Liver (tissue), 8 donors: ENCODE measurements at regions not wholly inside any gene's neighbourhood (a gene's known extent, or its start where the extent isn't known, plus 50 kb on each side); places are given as distances from the start of the nearest gene placed in this dataset.

Source experiments
- DNase-seq: peaks from one replicate; pipeline ENCODE4 v3.0.0-alpha.2; 2017; ENCODE audit warnings: low spot score
- H3K27ac ChIP-seq, 2 donors: one replicate each; pipeline ENCODE4 v1.7.0; 2013; ENCODE audit warnings: inconsistent platforms in 2 of 2, low read length in 2 of 2, control low read depth in 1 of 2, low read depth in 1 of 2, mild to moderate bottlenecking in 1 of 2
- H3K27me3 ChIP-seq, 4 donors: one replicate each; pipeline versions ENCODE4 v1.6.1 to v1.7.0; 2013; ENCODE audit warnings: low read length in 3 of 4, inconsistent platforms in 1 of 4, mild to moderate bottlenecking in 1 of 4, moderate library complexity in 1 of 4; ENCODE audit not compliant: control insufficient read depth in 4 of 4, insufficient read depth in 4 of 4
- H3K36me3 ChIP-seq, 4 donors: one replicate each; pipeline versions ENCODE4 v1.6.1 to v1.7.0; 2013; ENCODE audit warnings: low read length in 3 of 4, mild to moderate bottlenecking in 3 of 4, low read depth in 1 of 4, moderate library complexity in 1 of 4; ENCODE audit not compliant: control insufficient read depth in 4 of 4, insufficient read depth in 3 of 4
- H3K4me1 ChIP-seq, 4 donors: one replicate each; pipeline versions ENCODE4 v1.6.1 to v1.7.0; 2013; ENCODE audit warnings: low read length in 3 of 4, mild to moderate bottlenecking in 3 of 4, moderate library complexity in 1 of 4; ENCODE audit not compliant: control insufficient read depth in 4 of 4, insufficient read depth in 4 of 4
- H3K4me3 ChIP-seq, 3 donors: one replicate each; pipeline versions ENCODE4 v1.6.1 to v1.7.0; 2013; ENCODE audit warnings: low read length in 3 of 3, control low read depth in 1 of 3, low read depth in 1 of 3, mild to moderate bottlenecking in 1 of 3
- H3K9ac ChIP-seq, 2 donors: one replicate each; pipeline ENCODE4 v1.7.0; 2013; ENCODE audit warnings: low read length in 2 of 2, mild to moderate bottlenecking in 2 of 2, moderate library complexity in 2 of 2, control low read depth in 1 of 2, low read depth in 1 of 2
- H3K9me3 ChIP-seq, 4 donors: one replicate each; pipeline versions ENCODE4 v1.6.1 to v1.7.0; 2013; ENCODE audit warnings: low read length in 3 of 4; ENCODE audit not compliant: control insufficient read depth in 4 of 4
- EGR1 ChIP-seq, 2 donors: IDR thresholded peaks; 2 replicates each; pipeline ENCODE4 v1.6.1; 2016 to 2018; ENCODE audit warnings: antibody characterized with exemption in 2 of 2, low read depth in 2 of 2
- FOXA1 ChIP-seq: IDR thresholded peaks from 2 replicates; pipeline ENCODE4 v1.6.1; 2016; ENCODE audit warnings: antibody characterized with exemption
- FOXA2 ChIP-seq: IDR thresholded peaks from 2 replicates; pipeline ENCODE4 v1.6.1; 2016; ENCODE audit warnings: antibody characterized with exemption
- GABPA ChIP-seq, 2 donors: IDR thresholded peaks in 1 of 2; conservative IDR thresholded peaks in 1 of 2; 2 replicates each; pipeline ENCODE4 v1.6.1; 2016; ENCODE audit warnings: antibody characterized with exemption in 2 of 2, mild to moderate bottlenecking in 1 of 2, moderate library complexity in 1 of 2
- HNF4G ChIP-seq: IDR thresholded peaks from 2 replicates; pipeline ENCODE4 v1.6.1; 2016; ENCODE audit warnings: antibody characterized with exemption
- JUND ChIP-seq, 2 donors: IDR thresholded peaks; 2 replicates each; pipeline ENCODE4 v1.6.1; 2016; ENCODE audit warnings: antibody characterized with exemption in 2 of 2
- NR2F2 ChIP-seq: IDR thresholded peaks from 2 replicates; pipeline ENCODE4 v1.6.1; 2016; ENCODE audit warnings: antibody characterized with exemption
- RAD21 ChIP-seq, 2 donors: IDR thresholded peaks; 2 replicates each; pipeline ENCODE4 v1.6.1; 2016; ENCODE audit warnings: antibody characterized with exemption in 2 of 2, mild to moderate bottlenecking in 2 of 2
- RXRA ChIP-seq, 2 donors: IDR thresholded peaks; 2 replicates each; pipeline ENCODE4 v1.6.1; 2017 to 2018; ENCODE audit warnings: antibody characterized with exemption in 2 of 2, mild to moderate bottlenecking in 1 of 2
- SP1 ChIP-seq: IDR thresholded peaks from 2 replicates; pipeline ENCODE4 v1.6.1; 2018; ENCODE audit warnings: antibody characterized with exemption, mild to moderate bottlenecking
- TAF1 ChIP-seq: conservative IDR thresholded peaks from 2 replicates; pipeline ENCODE4 v1.6.1; 2016; ENCODE audit warnings: antibody characterized with exemption, mild to moderate bottlenecking
- YY1 ChIP-seq: IDR thresholded peaks from 2 replicates; pipeline ENCODE4 v1.6.1; 2016; ENCODE audit warnings: antibody characterized with exemption, mild to moderate bottlenecking
- WGBS: extraction: QIAGEN DNeasy Blood & Tissue Kit; methylation state at CpG from one replicate; pipeline ENCODE4 v1.1.7; 2013; 5-methylcytosine and 5-hydroxymethylcytosine counted together
- TF ChIP-seq, protein P1 (sequence below): IDR thresholded peaks from 2 replicates; pipeline ENCODE4 v1.6.1; 2016; ENCODE audit warnings: antibody characterized with exemption
- TF ChIP-seq, protein P2 (sequence below): fragments of 150-350 bp; IDR thresholded peaks from 2 replicates; pipeline ENCODE4 v1.5.1; 2017; ENCODE audit warnings: improper control_type of control experiment, low read depth, low read length; ENCODE audit not compliant: missing input control
- TF ChIP-seq, protein P3 (sequence below): IDR thresholded peaks from 2 replicates; pipeline ENCODE4 v1.6.1; 2016; ENCODE audit warnings: antibody characterized with exemption
- TF ChIP-seq, protein P4 (sequence below): IDR thresholded peaks from 2 replicates; pipeline ENCODE4 v1.6.1; 2016; ENCODE audit warnings: antibody characterized with exemption
- donor health status: healthy.
- donor health status: healthy.
- donor health status: healthy.
- donor health status: healthy.
- donor health status: healthy.

DNA sequence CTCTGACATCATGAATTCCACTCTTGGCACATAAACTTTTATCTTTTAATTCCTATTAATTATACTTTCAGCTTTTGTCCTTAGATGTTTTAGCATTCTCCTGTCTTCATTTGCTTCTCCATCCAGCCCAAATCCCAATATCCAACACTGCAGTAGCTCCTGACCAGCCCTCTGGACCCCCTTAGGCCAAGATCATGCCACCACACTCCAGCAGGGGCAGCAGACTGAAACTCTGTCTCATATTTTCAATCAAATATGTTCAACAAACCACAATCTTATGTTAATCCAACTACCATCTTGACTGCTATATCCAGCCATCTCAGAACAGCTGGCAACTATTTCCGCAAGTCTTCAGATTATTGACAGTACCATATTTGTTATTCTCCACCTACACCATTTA lies 315.8 kb upstream of the ROBO2 start:
- no peak for TF ChIP-seq JUND (IDR thresholded peaks at IDR 0.05)
- no peak for TF ChIP-seq SP1
- no peak for TF ChIP-seq NR2F2
- TF ChIP-seq, protein P1, sequence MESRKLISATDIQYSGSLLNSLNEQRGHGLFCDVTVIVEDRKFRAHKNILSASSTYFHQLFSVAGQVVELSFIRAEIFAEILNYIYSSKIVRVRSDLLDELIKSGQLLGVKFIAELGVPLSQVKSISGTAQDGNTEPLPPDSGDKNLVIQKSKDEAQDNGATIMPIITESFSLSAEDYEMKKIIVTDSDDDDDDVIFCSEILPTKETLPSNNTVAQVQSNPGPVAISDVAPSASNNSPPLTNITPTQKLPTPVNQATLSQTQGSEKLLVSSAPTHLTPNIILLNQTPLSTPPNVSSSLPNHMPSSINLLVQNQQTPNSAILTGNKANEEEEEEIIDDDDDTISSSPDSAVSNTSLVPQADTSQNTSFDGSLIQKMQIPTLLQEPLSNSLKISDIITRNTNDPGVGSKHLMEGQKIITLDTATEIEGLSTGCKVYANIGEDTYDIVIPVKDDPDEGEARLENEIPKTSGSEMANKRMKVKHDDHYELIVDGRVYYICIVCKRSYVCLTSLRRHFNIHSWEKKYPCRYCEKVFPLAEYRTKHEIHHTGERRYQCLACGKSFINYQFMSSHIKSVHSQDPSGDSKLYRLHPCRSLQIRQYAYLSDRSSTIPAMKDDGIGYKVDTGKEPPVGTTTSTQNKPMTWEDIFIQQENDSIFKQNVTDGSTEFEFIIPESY = no peak
- TF ChIP-seq RXRA (IDR thresholded peaks at IDR 0.05) = no peak
- TF ChIP-seq RAD21 (IDR thresholded peaks at IDR 0.05) = no peak
- no peak for TF ChIP-seq HNF4G
- no peak for TF ChIP-seq FOXA1
- TF ChIP-seq GABPA (IDR thresholded peaks at IDR 0.05 in 1 of 2, conservative IDR thresholded peaks at IDR 0.05 in 1 of 2) = no peak
- no peak for TF ChIP-seq YY1
- TF ChIP-seq, protein P2, sequence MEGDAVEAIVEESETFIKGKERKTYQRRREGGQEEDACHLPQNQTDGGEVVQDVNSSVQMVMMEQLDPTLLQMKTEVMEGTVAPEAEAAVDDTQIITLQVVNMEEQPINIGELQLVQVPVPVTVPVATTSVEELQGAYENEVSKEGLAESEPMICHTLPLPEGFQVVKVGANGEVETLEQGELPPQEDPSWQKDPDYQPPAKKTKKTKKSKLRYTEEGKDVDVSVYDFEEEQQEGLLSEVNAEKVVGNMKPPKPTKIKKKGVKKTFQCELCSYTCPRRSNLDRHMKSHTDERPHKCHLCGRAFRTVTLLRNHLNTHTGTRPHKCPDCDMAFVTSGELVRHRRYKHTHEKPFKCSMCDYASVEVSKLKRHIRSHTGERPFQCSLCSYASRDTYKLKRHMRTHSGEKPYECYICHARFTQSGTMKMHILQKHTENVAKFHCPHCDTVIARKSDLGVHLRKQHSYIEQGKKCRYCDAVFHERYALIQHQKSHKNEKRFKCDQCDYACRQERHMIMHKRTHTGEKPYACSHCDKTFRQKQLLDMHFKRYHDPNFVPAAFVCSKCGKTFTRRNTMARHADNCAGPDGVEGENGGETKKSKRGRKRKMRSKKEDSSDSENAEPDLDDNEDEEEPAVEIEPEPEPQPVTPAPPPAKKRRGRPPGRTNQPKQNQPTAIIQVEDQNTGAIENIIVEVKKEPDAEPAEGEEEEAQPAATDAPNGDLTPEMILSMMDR = no peak
- TF ChIP-seq, protein P3, sequence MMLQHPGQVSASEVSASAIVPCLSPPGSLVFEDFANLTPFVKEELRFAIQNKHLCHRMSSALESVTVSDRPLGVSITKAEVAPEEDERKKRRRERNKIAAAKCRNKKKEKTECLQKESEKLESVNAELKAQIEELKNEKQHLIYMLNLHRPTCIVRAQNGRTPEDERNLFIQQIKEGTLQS = no peak
- TF ChIP-seq, protein P4, sequence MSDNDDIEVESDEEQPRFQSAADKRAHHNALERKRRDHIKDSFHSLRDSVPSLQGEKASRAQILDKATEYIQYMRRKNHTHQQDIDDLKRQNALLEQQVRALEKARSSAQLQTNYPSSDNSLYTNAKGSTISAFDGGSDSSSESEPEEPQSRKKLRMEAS = no peak
- no peak for TF ChIP-seq FOXA2
- TF ChIP-seq TAF1 = no peak
- Histone ChIP-seq H3K27ac (no peak overlapping the region), H3K4me1 (no peaks in the 10 kb centered on the region), H3K36me3 (no peaks in the 10 kb centered on the region), H3K4me3 (no peak overlapping the region), H3K9me3 (no peaks in the 10 kb centered on the region), H3K9ac (no peak overlapping the region), H3K27me3 (no peaks in the 10 kb centered on the region)
- WGBS = 94% methylated on average over 1 of the region's 1 CpG
- DNase-seq = no peak

DNA sequence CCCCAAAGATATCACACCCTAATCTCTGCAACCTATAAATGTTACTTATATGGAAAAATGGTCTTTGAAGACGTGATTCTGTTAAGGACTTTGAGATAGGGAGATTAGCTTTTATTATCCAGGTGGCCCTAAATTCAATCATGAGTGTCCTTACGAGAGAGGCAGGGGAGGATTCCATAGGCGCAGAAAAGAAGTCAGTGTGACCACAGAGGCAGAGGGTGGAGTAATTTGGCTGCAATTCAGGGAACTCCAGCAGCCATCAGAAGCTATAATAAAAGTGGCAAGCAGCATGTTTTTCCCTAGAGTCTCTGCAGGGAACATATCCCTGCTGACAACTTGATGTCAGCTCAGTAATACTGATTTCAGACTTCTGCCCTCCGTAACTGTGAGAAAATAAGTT lies 315.2 kb upstream of the ROBO2 start:
- Histone ChIP-seq H3K27ac (no peak overlapping the region), H3K9ac (no peak overlapping the region), H3K9me3 (no peaks in the 10 kb centered on the region), H3K4me1 (no peaks in the 10 kb centered on the region), H3K27me3 (no peaks in the 10 kb centered on the region), H3K4me3 (no peak overlapping the region), H3K36me3 (no peaks in the 10 kb centered on the region)
- TF ChIP-seq, protein P3 = no peak
- no peak for TF ChIP-seq YY1
- TF ChIP-seq GABPA (IDR thresholded peaks at IDR 0.05 in 1 of 2, conservative IDR thresholded peaks at IDR 0.05 in 1 of 2) = no peak
- TF ChIP-seq, protein P2 = no peak
- TF ChIP-seq, protein P1 = no peak
- no peak for TF ChIP-seq HNF4G
- TF ChIP-seq RXRA (IDR thresholded peaks at IDR 0.05) = no peak
- TF ChIP-seq EGR1 (IDR thresholded peaks at IDR 0.05; ENCODE audit: low read depth in 2 of 2) = no peak
- DNase-seq = no peak
- 85% methylated on average over 4 of the region's 4 CpGs for WGBS
